Gastroesophageal sphincter (tissue), 3 donors: ENCODE measurements at regions not wholly inside any gene's neighbourhood (a gene's known extent, or its start where the extent isn't known, plus 50 kb on each side); places are given as distances from the start of the nearest gene placed in this dataset.

ENCODE experiments used
- POLR2A ChIP-seq, 2 donors: fragments of 450-650 bp; IDR thresholded peaks; one replicate each; pipeline ENCODE4 v1.6.1; 2017; ENCODE audit warnings: antibody characterized with exemption in 2 of 2, mild to moderate bottlenecking in 2 of 2, moderate library complexity in 1 of 2
- TF ChIP-seq, protein P1 (sequence below), 4 experiments: fragments of 200-600 bp in 2 of 4; fragments of 450-650 bp in 2 of 4; sonication (generic) in 1 of 4; IDR thresholded peaks; one replicate each; pipeline ENCODE4 v1.5.1; 2017 to 2019; ENCODE audit warnings: antibody characterized with exemption in 4 of 4, mild to moderate bottlenecking in 2 of 4, moderate library complexity in 2 of 4

DNA sequence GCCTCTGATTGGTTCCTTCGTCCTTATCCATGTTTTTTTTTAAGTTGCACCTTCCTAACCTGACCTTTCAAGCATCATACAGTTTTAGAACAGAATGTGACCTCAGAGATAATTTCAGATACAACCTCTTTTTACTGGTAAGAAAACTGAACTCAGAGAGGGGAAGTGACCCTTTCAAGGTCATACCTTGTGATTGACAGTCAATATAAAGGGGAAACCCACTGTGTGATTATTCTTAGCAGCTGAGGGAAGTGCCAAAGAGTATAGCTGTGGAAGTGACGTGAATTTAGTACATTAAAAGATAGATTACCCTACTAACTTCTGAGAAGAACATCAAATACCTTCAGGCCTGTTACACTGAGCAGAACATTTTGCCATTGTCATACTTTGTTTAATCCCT lies 319.4 kb downstream of the NEK10 start:
- TF ChIP-seq, protein P1, sequence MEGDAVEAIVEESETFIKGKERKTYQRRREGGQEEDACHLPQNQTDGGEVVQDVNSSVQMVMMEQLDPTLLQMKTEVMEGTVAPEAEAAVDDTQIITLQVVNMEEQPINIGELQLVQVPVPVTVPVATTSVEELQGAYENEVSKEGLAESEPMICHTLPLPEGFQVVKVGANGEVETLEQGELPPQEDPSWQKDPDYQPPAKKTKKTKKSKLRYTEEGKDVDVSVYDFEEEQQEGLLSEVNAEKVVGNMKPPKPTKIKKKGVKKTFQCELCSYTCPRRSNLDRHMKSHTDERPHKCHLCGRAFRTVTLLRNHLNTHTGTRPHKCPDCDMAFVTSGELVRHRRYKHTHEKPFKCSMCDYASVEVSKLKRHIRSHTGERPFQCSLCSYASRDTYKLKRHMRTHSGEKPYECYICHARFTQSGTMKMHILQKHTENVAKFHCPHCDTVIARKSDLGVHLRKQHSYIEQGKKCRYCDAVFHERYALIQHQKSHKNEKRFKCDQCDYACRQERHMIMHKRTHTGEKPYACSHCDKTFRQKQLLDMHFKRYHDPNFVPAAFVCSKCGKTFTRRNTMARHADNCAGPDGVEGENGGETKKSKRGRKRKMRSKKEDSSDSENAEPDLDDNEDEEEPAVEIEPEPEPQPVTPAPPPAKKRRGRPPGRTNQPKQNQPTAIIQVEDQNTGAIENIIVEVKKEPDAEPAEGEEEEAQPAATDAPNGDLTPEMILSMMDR (IDR thresholded peaks at IDR 0.05), result no peak
- TF ChIP-seq POLR2A (IDR thresholded peaks at IDR 0.05), result no peak
